Fibroblast of villous mesenchyme (primary cell): ENCODE measurements at regions not wholly inside any gene's neighbourhood (a gene's known extent, or its start where the extent isn't known, plus 50 kb on each side); places are given as distances from the start of the nearest gene placed in this dataset.
"Not testable (repeated sequence)": the region's sequence is repeated elsewhere in the genome, so short reads cannot be mapped to it uniquely, and the experiment has no call there.

ENCODE experiments used
- DNase-seq: peaks from one replicate; pipeline ENCODE4 v3.0.0-alpha.2; 2010; ENCODE audit warnings: low read depth
- H3K4me3 ChIP-seq: 2 replicates; pipeline ENCODE4 v1.5.1; 2011; ENCODE audit warnings: low read depth, mild to moderate bottlenecking, low read length
- CTCF ChIP-seq: IDR thresholded peaks from 2 replicates; pipeline ENCODE4 v1.5.1; 2012; ENCODE audit warnings: low read depth, mild to moderate bottlenecking, low read length; ENCODE audit not compliant: insufficient read depth

- no peak for TF ChIP-seq CTCF
- H3K4me3 ChIP-seq = no peak overlapping the region
- DNase-seq = no peak
Observed at GRCh38 chr10:37003126-37003525, 122.3 kb upstream of the ANKRD30A start.

GRCh38 chr10:36995806-36996205 lies 129.6 kb upstream of the ANKRD30A start:
- not testable (repeated sequence) for DNase-seq, H3K4me3 ChIP-seq

- no peak for TF ChIP-seq CTCF
- DNase-seq = no peak
- H3K4me3 ChIP-seq = no peak overlapping the region
Observed at GRCh38 chr10:36994886-36995285, 130.5 kb upstream of the ANKRD30A start.

GRCh38 chr10:36989233-36989632 lies 136.2 kb upstream of the ANKRD30A start:
- no peak for DNase-seq
- no peak for TF ChIP-seq CTCF
- H3K4me3 ChIP-seq = no peak overlapping the region

GRCh38 chr10:36946598-36946997 lies 178.8 kb upstream of the ANKRD30A start:
- no peak overlapping the region for H3K4me3 ChIP-seq
- no peak for DNase-seq
- TF ChIP-seq CTCF = no peak

GRCh38 chr10:36943544-36943943 lies 181.9 kb upstream of the ANKRD30A start:
- no peak for DNase-seq
- TF ChIP-seq CTCF = no peak

GRCh38 chr10:36942616-36943015 lies 182.8 kb upstream of the ANKRD30A start:
- TF ChIP-seq CTCF = no peak
- DNase-seq = no peak
- no peak overlapping the region for H3K4me3 ChIP-seq

More at GRCh38 chr10:36943544-36943943, 181.9 kb upstream of the ANKRD30A start:
- H3K4me3 ChIP-seq = no peak overlapping the region

GRCh38 chr10:36903040-36903439 lies 222.4 kb upstream of the ANKRD30A start:
- no peak for TF ChIP-seq CTCF
- no peak for DNase-seq
- H3K4me3 ChIP-seq = no peak overlapping the region
